ENCODE measurements at regions not wholly inside any gene's neighbourhood (a gene's known extent, or its start where the extent isn't known, plus 50 kb on each side); places are given as distances from the start of the nearest gene placed in this dataset.

DNA sequence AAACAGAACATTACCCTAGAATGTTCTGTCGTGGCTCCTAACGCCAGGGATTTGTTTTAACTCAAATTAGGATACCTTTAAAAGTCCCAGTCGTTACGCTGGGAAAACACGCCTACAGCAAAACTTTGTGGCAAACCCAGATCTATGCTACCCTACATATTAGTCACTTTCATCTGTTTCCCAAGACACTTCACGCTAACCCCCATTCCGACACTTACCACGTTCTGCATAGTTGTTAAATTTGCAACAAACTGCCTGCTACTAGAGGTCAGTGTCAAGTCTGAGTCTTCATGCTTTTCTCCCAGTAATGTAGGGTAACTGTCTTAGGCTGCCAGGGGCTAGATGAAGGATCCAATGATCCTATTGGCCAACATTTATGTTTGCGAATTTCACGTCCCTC lies 140.3 kb downstream of the RASEF start:
- H3K27ac ChIP-seq (ENCODE audit: extremely low read depth, low read depth, low read length): no peak overlapping the region
- BruUV-seq (replicated peaks): no TSS peak

More for the DNA sequence above, 140.3 kb downstream of the RASEF start:
- H3K9me1 ChIP-seq (ENCODE audit: control insufficient read depth, insufficient read depth, low read length): no peaks in the 10 kb centered on the region
- no peaks in the 10 kb centered on the region for H3K79me2 ChIP-seq (ENCODE audit: control insufficient read depth, insufficient read depth, low read length)
- in situ Hi-C loops (cut with MboI) (no loop called here), intact Hi-C loops (cut with micrococcal nuclease) (loop anchor here (10.0 kb wide), 1 partner anchor 62 kb away; no protein-coding TSS in a partner anchor)
- no peak overlapping the region for H3K9ac ChIP-seq (ENCODE audit: insufficient read depth in 1 of 2, low read depth in 2 of 2, low read length in 2 of 2)
- TF ChIP-seq CXXC5 (CRISPR knock-in tag; IDR thresholded peaks at IDR 0.05) (no peak), MCM7 (IDR thresholded peaks at IDR 0.05) (no peak)
- TF ChIP-seq, protein P1, sequence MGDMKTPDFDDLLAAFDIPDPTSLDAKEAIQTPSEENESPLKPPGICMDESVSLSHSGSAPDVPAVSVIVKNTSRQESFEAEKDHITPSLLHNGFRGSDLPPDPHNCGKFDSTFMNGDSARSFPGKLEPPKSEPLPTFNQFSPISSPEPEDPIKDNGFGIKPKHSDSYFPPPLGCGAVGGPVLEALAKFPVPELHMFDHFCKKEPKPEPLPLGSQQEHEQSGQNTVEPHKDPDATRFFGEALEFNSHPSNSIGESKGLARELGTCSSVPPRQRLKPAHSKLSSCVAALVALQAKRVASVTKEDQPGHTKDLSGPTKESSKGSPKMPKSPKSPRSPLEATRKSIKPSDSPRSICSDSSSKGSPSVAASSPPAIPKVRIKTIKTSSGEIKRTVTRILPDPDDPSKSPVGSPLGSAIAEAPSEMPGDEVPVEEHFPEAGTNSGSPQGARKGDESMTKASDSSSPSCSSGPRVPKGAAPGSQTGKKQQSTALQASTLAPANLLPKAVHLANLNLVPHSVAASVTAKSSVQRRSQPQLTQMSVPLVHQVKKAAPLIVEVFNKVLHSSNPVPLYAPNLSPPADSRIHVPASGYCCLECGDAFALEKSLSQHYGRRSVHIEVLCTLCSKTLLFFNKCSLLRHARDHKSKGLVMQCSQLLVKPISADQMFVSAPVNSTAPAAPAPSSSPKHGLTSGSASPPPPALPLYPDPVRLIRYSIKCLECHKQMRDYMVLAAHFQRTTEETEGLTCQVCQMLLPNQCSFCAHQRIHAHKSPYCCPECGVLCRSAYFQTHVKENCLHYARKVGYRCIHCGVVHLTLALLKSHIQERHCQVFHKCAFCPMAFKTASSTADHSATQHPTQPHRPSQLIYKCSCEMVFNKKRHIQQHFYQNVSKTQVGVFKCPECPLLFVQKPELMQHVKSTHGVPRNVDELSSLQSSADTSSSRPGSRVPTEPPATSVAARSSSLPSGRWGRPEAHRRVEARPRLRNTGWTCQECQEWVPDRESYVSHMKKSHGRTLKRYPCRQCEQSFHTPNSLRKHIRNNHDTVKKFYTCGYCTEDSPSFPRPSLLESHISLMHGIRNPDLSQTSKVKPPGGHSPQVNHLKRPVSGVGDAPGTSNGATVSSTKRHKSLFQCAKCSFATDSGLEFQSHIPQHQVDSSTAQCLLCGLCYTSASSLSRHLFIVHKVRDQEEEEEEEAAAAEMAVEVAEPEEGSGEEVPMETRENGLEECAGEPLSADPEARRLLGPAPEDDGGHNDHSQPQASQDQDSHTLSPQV (IDR thresholded peaks at IDR 0.05): no peak
- no peaks in the 10 kb centered on the region for H3K36me3 ChIP-seq (ENCODE audit: control insufficient read depth, insufficient read depth, low read length)
- no peaks in the 10 kb centered on the region for H3K9me3 ChIP-seq (replicated peaks; ENCODE audit: control insufficient read depth, insufficient read depth, low read depth, low read length)
- H4K20me1 ChIP-seq (replicated peaks; ENCODE audit: control insufficient read depth, insufficient read depth, low read length): no peaks in the 10 kb centered on the region
- WGBS (ENCODE audit: insufficient coverage, low coverage, missing lambda C conversion rate): 0% methylated on average over 10 of the region's 10 CpGs
- H3K27me3 ChIP-seq (ENCODE audit: control insufficient read depth in 2 of 2, insufficient read depth in 2 of 2, low read length in 2 of 2): no peaks in the 10 kb centered on the region
- DNase-seq (ENCODE audit: extremely low read depth in 1 of 4, low spot score in 3 of 4) (no peak), FAIRE-seq (no peak), ATAC-seq (no peak)
- CTCF ChIA-PET (ENCODE audit: low intra/inter-chr PET ratio): no interaction called here
- POLR2A ChIA-PET: no interaction called here
- no peaks in the 10 kb centered on the region for H3K4me1 ChIP-seq (replicated peaks in 1 of 2; ENCODE audit: control insufficient read depth in 2 of 2, insufficient read depth in 2 of 2, low read length in 2 of 2)
- H3K4me3 ChIP-seq: no peak overlapping the region
- H3K4me2 ChIP-seq (ENCODE audit: insufficient read depth, low read length): no peak overlapping the region
- no peak overlapping the region for H2AFZ ChIP-seq (ENCODE audit: low read depth, low read length)

Measured in K562 (cell line).